Activated T-cell treated with anti-CD3 and anti-CD28 coated beads, Interleukin-2, amount 50 U/mL, for 24 hours (primary cell): ENCODE measurements at regions not wholly inside any gene's neighbourhood (a gene's known extent, or its start where the extent isn't known, plus 50 kb on each side); places are given as distances from the start of the nearest gene placed in this dataset.
"Not testable (repeated sequence)": the region's sequence is repeated elsewhere in the genome, so short reads cannot be mapped to it uniquely, and the experiment has no call there.

Source experiments
- DNase-seq: peaks from one replicate; pipeline ENCODE4 v3.0.0-alpha.2; 2020
- H3K27ac Mint-ChIP-seq: 2 replicates; pipeline ENCODE4 v1.8.0; 2020; ENCODE audit warnings: mild to moderate bottlenecking, mixed read lengths
- H3K27me3 Mint-ChIP-seq: 2 replicates; pipeline ENCODE4 v1.8.0; 2020; ENCODE audit warnings: mixed read lengths
- H3K36me3 Mint-ChIP-seq: 2 replicates; pipeline ENCODE4 v1.8.0; 2020; ENCODE audit warnings: low read depth, mixed read lengths
- H3K4me1 Mint-ChIP-seq: 2 replicates; pipeline ENCODE4 v1.8.0; 2020; ENCODE audit warnings: low read depth, mixed read lengths
- H3K4me3 Mint-ChIP-seq: 2 replicates; pipeline ENCODE4 v1.8.0; 2020; ENCODE audit warnings: mild to moderate bottlenecking, moderate library complexity, mixed read lengths
- H3K9me3 Mint-ChIP-seq: 2 replicates; pipeline ENCODE4 v1.8.0; 2020; ENCODE audit warnings: mixed read lengths

DNA sequence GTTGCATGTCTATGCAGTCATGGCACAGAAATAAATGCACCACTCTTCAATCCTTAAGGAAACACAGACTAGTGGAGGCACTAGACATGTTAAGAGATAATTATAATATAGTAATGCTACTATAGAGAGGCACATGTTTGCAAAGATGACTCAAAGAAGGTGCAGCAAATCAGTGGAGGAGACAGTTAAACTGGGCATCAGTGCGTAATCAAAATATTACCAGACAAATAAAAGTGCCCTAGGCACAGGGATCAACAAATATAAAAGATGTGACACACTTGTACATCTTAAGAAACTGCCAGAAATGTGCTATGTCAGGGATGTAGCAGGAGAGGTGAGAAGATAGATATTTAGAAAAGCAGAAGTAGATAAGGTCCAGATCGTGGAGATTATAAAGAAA, 642.1 kb downstream of the SLCO4C1 start:
- no peaks in the 10 kb centered on the region for H3K36me3 Mint-ChIP-seq
- no peaks in the 10 kb centered on the region for H3K4me1 Mint-ChIP-seq
- no peak for DNase-seq
- H3K9me3 Mint-ChIP-seq, result no peaks in the 10 kb centered on the region
- no peaks in the 10 kb centered on the region for H3K27me3 Mint-ChIP-seq
- H3K4me3 Mint-ChIP-seq, result no peak overlapping the region
- H3K27ac Mint-ChIP-seq, result no peak overlapping the region

- Mint-ChIP-seq H3K4me1 (no peaks in the 10 kb centered on the region), H3K4me3 (no peak overlapping the region), H3K36me3 (no peaks in the 10 kb centered on the region), H3K27ac (no peak overlapping the region), H3K9me3 (no peaks in the 10 kb centered on the region), H3K27me3 (no peaks in the 10 kb centered on the region)
- DNase-seq, result no peak
Observed at GRCh38 chr5:101647861-101648260, 648.2 kb downstream of the SLCO4C1 start.

DNA sequence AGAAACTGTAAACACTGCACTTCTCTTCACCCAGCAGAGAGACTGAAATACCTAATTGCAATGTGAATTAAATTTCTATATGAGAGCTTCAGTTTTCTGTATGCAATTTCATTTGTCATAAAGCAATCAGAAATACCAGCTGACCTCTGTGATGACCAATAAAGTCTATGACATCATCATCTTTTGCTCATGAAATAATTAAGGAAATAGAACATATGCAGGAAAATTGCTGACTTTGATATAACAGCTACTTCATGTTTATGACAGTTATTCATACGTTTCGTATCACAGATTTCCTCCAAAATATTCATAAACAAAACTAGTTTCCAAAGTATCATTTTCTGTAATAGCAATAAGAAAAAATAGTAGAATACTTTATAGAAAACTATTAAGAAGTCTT, 652.3 kb downstream of the SLCO4C1 start:
- no peak for DNase-seq
- Mint-ChIP-seq H3K36me3 (no peaks in the 10 kb centered on the region), H3K4me3 (no peak overlapping the region), H3K9me3 (no peaks in the 10 kb centered on the region), H3K4me1 (no peaks in the 10 kb centered on the region), H3K27me3 (no peaks in the 10 kb centered on the region), H3K27ac (no peak overlapping the region)

- DNase-seq, result no peak
- Mint-ChIP-seq H3K27me3 (no peaks in the 10 kb centered on the region), H3K27ac (no peak overlapping the region), H3K9me3 (no peaks in the 10 kb centered on the region), H3K4me1 (no peaks in the 10 kb centered on the region), H3K36me3 (no peaks in the 10 kb centered on the region), H3K4me3 (no peak overlapping the region)
Observed at GRCh38 chr5:101637599-101637998, 658.5 kb downstream of the SLCO4C1 start.

DNA sequence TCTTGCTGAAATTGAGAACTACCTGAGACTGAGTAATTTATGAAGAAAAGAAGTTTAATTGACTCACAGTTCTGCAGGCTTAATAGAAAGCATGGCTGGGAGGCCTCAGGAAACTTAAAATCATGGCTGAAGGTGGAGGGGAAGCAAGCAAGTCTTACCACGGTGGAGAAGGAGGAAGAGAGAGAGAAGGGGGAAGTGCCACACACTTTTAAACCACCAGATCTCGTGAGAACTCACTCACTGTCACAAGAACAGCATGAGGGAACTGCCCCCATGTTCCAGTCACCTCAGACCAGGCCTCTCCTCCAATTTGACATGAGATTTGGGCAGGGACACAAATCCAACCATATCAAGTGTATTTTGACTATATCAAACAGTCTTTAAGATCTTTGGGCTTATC, 668.3 kb downstream of the SLCO4C1 start:
- H3K27me3 Mint-ChIP-seq, H3K27ac Mint-ChIP-seq: not testable (repeated sequence)

DNA sequence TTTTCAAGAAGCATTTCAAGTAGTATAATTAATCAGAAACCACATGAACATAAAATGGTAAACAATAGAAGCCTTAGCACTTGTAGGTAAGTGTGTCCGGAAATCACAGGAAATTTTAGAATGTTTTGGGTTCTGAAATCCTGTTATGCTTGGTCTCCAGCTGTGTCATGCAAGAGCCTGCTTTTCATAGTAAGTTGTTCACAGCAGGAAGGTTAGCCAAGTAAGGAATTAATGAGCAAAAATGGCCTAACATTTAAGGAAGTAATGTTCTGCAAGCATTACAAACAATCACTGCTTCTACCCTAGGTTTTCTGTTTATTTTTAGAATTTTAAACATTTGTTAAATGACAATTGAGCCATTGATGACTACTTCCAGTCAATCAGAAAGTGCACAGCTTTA, 669.5 kb downstream of the SLCO4C1 start:
- Mint-ChIP-seq H3K36me3 (no peaks in the 10 kb centered on the region), H3K27ac (no peak overlapping the region), H3K4me1 (no peaks in the 10 kb centered on the region), H3K4me3 (no peak overlapping the region), H3K27me3 (no peaks in the 10 kb centered on the region), H3K9me3 (no peaks in the 10 kb centered on the region)
- DNase-seq, result no peak

More for the DNA sequence above, 668.3 kb downstream of the SLCO4C1 start:
- not testable (repeated sequence) for H3K4me3 Mint-ChIP-seq, DNase-seq, H3K36me3 Mint-ChIP-seq, H3K9me3 Mint-ChIP-seq, H3K4me1 Mint-ChIP-seq

GRCh38 chr5:101611039-101611438, 685.0 kb downstream of the SLCO4C1 start:
- Mint-ChIP-seq H3K4me1 (no peaks in the 10 kb centered on the region), H3K4me3 (no peak overlapping the region)

GRCh38 chr5:101608322-101608721, 687.8 kb downstream of the SLCO4C1 start:
- no peaks in the 10 kb centered on the region for H3K4me1 Mint-ChIP-seq
- no peak for DNase-seq
- no peaks in the 10 kb centered on the region for H3K9me3 Mint-ChIP-seq
- H3K4me3 Mint-ChIP-seq, result no peak overlapping the region
- H3K36me3 Mint-ChIP-seq, result no peaks in the 10 kb centered on the region
- no peaks in the 10 kb centered on the region for H3K27me3 Mint-ChIP-seq
- no peak overlapping the region for H3K27ac Mint-ChIP-seq

More at GRCh38 chr5:101611039-101611438, 685.0 kb downstream of the SLCO4C1 start:
- H3K27ac Mint-ChIP-seq, result no peak overlapping the region
- H3K36me3 Mint-ChIP-seq, result no peaks in the 10 kb centered on the region
- no peaks in the 10 kb centered on the region for H3K27me3 Mint-ChIP-seq
- no peaks in the 10 kb centered on the region for H3K9me3 Mint-ChIP-seq
- DNase-seq, result no peak

DNA sequence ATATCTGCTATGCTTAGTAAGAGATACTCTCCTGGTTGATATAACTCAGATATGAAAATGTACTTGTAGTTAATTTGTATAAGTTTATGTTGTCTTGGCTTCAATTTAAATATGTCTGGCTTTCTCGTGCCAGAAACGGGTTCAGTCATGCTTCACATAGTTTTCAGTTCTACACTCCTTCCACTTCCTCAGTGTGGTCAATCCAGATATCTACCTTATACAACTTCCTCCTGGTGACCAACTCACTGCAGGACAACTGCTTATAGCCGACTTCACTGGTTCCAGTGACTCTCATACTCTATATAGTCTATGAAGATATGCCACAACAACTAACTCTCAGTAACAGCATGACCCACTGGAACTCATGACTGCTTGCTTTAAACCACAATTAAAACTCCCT, 690.4 kb downstream of the SLCO4C1 start:
- H3K27me3 Mint-ChIP-seq, result no peaks in the 10 kb centered on the region
- no peak overlapping the region for H3K27ac Mint-ChIP-seq
- no peak overlapping the region for H3K4me3 Mint-ChIP-seq
- H3K4me1 Mint-ChIP-seq, result no peaks in the 10 kb centered on the region
- no peaks in the 10 kb centered on the region for H3K9me3 Mint-ChIP-seq
- DNase-seq, result no peak
- no peaks in the 10 kb centered on the region for H3K36me3 Mint-ChIP-seq

DNA sequence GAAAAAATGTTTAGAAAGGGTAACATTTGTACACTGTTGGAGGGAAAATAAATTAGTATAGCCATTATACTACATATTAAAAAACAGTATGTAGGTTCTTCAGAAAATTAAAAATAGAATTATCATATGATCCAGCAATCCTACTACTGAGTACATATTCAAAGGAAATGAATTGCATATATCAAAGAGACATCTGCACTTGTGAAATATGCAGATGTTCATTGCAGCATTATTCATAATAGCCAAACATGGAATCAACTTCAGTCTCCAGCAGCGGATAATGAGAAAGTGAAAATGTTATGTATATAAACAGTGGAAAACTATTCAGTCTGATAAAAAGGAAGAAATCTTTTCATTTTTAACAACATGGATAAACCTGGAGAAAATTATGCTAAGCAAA, 695.5 kb downstream of the SLCO4C1 start:
- Mint-ChIP-seq H3K4me3 (no peak overlapping the region), H3K36me3 (no peaks in the 10 kb centered on the region), H3K27ac (no peak overlapping the region), H3K4me1 (no peaks in the 10 kb centered on the region), H3K9me3 (peaks cover 6% of the 10 kb centered on the region), H3K27me3 (no peaks in the 10 kb centered on the region)
- DNase-seq, result no peak

DNA sequence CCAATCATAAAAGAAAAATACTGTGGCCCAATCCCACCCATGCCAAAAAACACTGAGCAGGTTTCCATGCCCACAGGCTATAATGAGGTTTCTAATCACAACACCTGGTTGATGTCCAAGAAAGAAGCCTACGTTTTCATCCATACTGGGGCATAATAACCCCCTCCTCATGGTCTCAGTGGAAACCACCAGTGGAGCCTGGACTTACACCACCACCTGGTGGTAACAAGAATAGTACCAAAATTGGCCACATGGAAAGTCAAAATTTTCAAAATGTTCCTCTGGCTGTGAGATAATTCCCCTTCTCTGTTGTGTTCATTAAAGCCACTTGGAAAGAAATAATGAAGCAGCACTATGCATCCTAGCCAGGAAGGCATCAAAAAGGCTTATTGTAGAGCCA, 687.3 kb upstream of the ST8SIA4 start:
- Mint-ChIP-seq H3K4me3 (no peak overlapping the region), H3K36me3 (no peaks in the 10 kb centered on the region), H3K9me3 (peaks cover 4% of the 10 kb centered on the region), H3K27me3 (no peaks in the 10 kb centered on the region), H3K4me1 (no peaks in the 10 kb centered on the region), H3K27ac (no peak overlapping the region)
- no peak for DNase-seq

DNA sequence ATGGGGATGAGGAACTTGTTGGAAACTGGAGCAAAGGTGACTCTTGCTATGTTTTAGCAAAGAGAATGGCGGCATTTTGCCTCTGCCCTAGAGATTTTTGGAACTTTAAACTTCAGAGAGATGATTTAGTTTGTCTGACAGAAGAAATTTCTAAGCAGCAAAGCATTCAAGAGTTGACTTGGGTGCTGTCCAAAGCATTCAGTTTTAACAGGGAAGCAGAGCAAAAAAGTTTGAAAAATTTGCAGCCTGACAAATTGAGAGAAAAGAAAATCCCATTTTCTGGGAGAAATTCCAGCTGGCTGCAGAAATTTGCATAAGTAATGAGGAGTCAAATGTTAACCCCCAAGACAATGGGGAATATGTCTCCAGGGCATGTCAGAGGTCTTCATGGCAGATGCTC, 682.3 kb upstream of the ST8SIA4 start:
- no peak for DNase-seq
- Mint-ChIP-seq H3K4me1 (no peaks in the 10 kb centered on the region), H3K36me3 (no peaks in the 10 kb centered on the region), H3K9me3 (no peaks in the 10 kb centered on the region), H3K27ac (no peak overlapping the region), H3K27me3 (no peaks in the 10 kb centered on the region), H3K4me3 (no peak overlapping the region)

- DNase-seq, result no peak
- Mint-ChIP-seq H3K9me3 (no peaks in the 10 kb centered on the region), H3K4me1 (no peaks in the 10 kb centered on the region), H3K36me3 (no peaks in the 10 kb centered on the region), H3K27me3 (no peaks in the 10 kb centered on the region), H3K27ac (no peak overlapping the region), H3K4me3 (no peak overlapping the region)
Observed at GRCh38 chr5:101580591-101580990, 677.5 kb upstream of the ST8SIA4 start.

DNA sequence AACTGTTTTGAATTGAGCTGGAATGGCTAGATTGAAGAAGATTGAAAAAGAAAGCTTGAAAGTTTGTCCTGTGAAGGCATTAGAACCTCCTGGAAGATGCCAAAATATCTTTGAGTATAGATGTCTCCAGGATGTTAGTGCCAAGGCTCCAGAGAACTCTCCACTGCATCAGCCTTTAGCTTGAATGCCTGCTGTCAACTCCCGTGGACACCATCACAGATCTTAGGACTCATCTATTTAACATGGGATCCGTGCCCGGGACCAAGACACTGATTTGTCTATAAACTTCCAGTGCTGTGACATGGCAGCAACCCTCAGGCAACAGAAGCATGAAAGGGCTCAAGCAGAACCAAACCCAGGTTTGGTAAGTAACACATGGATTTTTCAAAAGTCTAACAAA, 670.9 kb upstream of the ST8SIA4 start:
- Mint-ChIP-seq H3K27ac (no peak overlapping the region), H3K9me3 (peaks cover 3% of the 10 kb centered on the region)

DNA sequence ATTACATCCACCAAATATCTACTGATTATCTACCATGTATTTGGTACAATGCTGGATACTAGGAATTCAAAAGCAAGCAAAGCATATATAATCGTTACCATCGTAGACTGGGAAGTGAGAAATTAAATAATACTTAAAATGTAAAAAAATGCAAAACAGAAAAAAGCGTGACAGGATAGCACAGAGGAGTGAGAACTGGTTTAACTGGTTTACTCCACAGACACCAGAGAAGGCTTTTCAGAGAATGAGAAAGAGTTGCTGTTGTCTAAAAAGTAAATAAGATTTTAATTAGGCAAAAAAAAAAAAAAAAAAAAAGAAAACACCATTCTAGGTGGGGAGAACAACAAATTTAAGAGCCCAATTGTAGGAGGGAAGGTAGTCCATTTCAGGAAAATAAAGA, 657.9 kb upstream of the ST8SIA4 start:
- H3K4me3 Mint-ChIP-seq, result no peak overlapping the region
- no peaks in the 10 kb centered on the region for H3K27me3 Mint-ChIP-seq
- H3K9me3 Mint-ChIP-seq, result no peaks in the 10 kb centered on the region
- DNase-seq, result no peak
- no peaks in the 10 kb centered on the region for H3K36me3 Mint-ChIP-seq
- H3K4me1 Mint-ChIP-seq, result no peaks in the 10 kb centered on the region
- no peak overlapping the region for H3K27ac Mint-ChIP-seq

More for the DNA sequence above, 670.9 kb upstream of the ST8SIA4 start:
- Mint-ChIP-seq H3K36me3 (no peaks in the 10 kb centered on the region), H3K27me3 (no peaks in the 10 kb centered on the region), H3K4me1 (no peaks in the 10 kb centered on the region), H3K4me3 (no peak overlapping the region)
- DNase-seq, result no peak

- Mint-ChIP-seq H3K4me3 (no peak overlapping the region), H3K4me1 (no peaks in the 10 kb centered on the region), H3K27me3 (no peaks in the 10 kb centered on the region), H3K9me3 (no peaks in the 10 kb centered on the region), H3K27ac (no peak overlapping the region), H3K36me3 (no peaks in the 10 kb centered on the region)
- DNase-seq, result no peak
Observed at GRCh38 chr5:101543780-101544179, 640.7 kb upstream of the ST8SIA4 start.
